ENCODE measurements at regions not wholly inside any gene's neighbourhood (a gene's known extent, or its start where the extent isn't known, plus 50 kb on each side); places are given as distances from the start of the nearest gene placed in this dataset.
"Not testable (repeated sequence)": the region's sequence is repeated elsewhere in the genome, so short reads cannot be mapped to it uniquely, and the experiment has no call there.

DNA sequence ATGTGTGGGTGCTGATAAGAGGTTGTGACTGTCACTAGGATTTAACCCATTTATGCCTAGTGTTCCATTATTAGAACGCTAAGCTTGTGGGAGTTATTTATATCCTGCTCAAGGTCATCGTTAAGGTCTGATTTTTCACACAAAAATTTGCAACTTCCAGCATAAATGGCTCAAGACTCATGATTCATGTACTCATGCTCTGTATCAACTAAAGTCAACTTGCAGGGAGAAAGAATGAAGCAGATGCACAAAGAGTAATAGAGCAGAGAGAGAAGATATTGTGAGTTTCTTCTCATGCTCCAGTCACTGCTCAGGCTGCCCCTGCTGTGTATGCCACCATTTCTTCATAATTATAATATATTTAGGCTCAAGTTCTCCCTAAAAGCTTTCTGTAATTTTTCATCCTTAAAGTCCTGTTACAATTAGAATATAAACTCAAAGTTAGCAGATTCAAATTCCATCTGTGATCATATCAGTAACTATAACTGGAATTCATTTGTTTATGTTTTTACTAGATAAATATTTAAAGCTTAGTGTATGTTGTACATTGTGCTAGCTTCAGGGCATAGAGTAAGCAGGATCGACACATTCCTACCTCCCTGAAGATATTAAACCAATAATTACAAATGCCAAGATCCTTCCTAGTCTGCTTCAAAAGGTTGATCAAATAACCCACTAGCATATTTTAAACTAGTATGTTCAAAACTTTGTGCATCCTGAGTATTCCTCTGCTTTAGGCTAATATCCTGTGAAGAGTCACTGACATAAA, 136.7 kb downstream of the NUDT12 start:
- no peak for DNase-seq

DNA sequence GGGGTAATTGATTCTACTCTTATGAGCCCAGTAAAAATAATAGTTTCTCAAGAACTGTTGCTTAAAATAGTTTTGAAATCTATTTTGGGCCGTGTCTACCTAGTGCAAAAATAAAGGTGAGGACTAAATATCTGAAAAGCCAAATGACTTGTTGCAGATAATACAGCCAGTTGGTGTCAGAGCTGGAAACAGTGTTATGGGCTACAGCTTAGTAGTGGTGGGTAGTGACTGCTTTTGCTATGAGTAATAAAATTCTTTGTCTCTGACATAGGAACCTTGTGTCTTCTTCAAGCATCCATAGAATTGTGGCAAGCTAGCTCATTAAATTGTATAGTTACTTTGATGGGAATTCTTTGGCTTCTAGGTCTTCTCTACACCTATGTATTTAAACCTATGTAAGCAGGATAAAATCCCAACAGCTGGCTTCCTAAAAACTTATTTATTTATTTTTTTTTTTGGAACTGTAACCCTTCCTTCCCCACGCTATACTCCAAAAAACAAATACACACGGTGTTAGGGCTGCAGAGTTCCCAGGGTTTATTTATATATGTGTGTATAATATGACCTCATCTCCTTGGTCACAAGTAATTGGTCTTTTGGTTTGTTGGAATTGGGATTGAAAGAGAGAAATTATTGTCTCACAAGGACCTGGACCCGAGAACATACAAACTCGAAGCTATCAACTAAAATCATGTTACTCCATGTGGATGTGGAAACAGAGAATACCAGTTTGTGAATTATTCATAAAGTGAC, 138.0 kb downstream of the NUDT12 start:
- DNase-seq, result no peak

DNA sequence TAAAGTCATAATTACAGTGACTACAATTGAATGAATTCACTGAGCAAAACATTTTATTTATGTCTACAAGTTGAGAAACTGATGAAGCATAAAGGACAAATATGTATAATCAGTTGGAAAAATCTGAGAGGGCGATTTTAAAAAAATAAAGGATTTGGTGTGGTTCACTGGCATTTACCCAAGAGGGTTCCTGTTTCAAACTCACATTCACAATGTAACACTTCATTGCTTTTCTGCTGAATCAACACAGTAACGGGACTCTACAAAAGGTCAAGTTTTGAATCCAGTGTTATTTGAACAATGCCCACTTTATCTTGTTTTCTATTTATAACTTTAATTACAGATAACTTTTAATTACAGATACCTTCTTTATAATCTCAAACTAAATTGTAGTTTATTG, 138.6 kb downstream of the NUDT12 start:
- no peak for DNase-seq

DNA sequence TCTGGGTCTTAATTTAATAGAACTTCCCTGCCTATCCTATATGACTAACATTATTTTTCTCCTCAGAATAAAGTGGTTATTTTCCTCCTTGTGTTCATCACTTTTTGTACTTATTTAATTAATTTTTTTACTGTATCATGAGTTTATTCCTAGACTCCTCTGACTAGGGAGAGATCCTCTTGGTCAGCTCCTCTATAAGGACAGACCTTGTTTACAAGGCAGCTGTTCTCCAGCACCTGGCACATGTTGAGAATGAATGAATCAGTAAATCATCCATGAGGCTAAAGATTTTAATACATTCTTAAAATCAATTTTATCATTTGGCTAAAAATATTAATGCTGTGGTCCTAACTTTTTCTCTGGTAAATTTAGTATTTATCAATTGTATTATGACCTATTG, 139.8 kb downstream of the NUDT12 start:
- no peak for DNase-seq

DNA sequence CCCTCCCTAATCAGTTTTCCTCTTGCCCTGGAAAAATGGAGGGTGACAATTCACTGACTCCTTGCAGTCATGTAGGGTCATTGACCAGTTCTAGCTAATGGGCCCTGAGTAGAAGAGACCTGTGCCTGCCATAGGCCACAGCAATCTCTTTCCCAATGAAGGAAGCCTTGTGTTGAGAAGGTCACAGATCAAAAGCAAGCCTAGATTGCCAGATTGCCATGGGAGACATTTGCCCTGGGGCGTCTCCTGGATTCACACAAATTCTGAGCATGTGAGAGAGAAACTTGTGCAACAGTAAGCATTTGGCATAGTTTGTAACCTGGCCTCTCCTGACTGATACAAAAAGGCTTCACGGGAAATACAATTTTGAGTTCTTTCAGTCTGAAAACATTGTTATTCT, 148.0 kb downstream of the NUDT12 start:
- DNase-seq, result no peak

DNA sequence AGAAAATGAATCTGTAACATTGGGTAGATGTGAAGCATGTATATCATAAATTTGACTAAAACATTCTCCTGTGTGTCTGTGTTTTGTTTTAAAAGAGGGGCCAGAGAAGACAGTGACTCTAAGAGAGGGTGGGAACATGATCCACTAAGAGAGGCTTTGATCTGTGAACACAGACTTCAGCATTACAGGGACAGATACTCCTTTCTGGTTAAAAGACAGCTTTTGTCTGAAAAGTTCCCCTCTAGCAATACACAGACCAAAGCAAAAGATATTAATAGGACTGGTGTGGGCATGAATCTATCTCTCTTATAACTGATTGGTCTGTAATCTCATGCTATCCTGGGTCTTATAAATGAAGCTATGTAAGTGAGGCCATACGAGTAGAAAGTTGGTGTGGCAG, 150.9 kb downstream of the NUDT12 start:
- DNase-seq, result no peak

DNA sequence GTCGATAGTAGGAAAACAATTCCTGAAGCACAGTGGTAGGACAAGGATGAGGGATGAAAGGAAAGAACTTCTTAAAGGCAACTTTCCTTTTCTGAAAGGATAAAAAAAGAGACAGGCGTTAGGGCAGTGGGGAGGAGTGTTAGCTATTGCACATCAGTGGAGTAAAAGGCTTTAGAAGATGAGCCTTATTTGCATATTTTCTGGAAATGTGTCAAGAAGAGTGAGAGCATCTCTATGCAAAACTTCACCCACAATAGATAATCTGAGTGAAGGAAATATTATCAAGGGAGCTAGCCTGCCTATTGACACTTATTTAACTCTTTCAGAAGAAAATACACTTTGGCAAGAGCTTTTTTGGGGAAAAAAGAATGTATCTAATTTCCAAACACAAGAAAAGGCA, 151.6 kb downstream of the MACIR start:
- no peak for DNase-seq

DNA sequence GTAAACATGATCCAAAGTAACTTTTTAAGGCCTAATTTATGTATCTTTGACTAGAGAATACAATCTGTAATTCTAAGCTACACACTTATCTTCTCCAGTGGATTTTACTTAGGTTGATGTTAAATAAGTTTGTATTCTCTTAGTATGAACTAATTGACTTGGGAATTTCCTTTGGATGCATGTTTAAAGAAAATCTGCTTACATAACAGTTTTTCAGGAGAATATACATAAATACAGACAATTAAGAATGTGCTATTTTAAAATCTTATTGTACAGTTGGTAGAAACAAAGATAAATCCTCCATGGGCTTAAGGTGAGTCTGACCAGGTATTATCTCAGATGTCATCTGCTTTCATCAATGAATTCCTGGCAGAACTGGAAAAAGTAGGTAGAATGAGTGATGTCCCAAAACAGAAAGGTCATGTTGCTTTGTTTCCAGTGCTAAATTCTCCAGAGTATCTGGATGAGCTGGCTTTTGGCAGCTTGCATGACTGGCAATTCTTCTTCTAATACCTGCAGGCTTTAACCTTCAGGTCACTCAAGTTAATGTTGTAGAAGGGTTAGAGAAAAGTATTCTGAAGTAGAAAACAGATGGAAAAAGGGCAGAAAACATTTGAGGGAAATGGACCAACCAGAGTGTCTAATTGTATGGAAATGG, 150.6 kb downstream of the MACIR start:
- no peak for DNase-seq

DNA sequence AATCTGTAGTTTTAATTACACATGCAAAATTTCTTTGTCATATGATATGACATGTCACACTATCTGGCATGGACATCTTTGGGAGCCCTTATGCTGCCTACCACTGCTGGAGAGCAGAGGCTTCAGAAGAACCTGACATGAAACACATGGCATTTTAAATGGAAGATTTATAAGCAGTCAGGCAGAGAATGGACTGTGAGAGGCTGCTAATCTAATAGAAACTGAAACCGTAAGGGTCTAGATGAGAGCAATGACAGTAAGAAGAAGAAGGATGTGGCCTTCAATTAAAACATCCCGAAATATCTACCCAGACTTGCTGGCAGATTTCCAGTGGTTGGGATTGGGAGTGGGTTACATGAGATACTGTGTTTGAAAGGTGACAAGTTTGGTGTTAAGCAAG, 149.8 kb downstream of the MACIR start:
- no peak for DNase-seq

DNA sequence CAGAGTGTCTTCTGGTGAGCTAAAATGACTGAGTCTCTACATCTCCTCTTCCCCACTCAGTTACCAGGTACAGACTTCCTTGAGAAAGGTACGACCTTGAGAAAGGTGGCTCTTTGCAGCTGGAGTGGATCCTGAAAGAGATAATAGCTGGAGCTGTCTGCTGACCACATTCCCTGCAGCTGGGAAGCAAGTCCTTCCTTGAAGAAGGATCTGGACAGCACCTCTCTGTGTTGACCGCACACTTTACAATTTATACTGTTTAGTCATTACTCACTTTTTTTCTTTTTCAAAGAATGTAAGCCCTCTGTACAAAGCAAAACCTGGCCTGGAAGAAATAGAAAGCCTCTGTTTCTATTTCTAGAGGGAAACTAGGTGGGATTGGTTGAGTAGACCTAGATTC, 148.8 kb downstream of the MACIR start:
- no peak for DNase-seq

DNA sequence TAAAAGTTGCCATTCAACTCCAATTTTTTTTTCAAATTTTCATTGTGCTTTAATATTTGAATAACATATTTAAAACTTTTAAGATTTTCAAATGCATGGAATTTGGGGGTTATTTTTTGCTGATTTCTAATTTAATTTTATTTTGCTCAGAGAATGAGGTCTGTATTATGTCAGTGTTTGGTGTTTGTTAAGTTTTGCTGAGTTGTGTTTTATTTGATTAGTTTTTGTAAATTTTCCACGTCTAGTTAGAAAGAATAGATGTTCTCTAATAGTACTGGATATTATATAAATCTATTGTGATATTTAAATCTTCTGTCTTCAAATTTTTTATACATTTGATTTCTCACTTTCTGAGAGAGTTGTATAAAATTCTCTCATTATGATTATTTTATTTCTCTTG, 145.9 kb downstream of the MACIR start:
- no peak for DNase-seq

DNA sequence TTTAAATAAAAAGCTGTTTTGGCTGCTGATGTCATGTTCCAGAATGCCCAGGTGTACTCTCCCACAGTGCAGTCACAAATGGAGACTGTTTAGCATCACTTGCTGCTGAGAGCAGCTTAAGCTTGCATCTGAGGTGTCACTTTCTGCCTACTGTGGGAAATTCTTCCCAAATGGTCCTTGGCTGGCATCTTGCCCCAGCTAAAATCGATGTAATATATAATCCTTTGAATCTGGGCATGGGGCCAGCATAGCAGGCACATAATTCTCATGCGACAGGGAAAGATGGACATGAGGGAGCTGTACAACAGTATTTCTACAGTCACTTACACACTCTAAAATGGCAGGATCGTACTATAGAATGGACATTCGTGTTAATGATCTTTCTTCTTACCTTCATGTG, 144.3 kb downstream of the MACIR start:
- DNase-seq, result no peak

DNA sequence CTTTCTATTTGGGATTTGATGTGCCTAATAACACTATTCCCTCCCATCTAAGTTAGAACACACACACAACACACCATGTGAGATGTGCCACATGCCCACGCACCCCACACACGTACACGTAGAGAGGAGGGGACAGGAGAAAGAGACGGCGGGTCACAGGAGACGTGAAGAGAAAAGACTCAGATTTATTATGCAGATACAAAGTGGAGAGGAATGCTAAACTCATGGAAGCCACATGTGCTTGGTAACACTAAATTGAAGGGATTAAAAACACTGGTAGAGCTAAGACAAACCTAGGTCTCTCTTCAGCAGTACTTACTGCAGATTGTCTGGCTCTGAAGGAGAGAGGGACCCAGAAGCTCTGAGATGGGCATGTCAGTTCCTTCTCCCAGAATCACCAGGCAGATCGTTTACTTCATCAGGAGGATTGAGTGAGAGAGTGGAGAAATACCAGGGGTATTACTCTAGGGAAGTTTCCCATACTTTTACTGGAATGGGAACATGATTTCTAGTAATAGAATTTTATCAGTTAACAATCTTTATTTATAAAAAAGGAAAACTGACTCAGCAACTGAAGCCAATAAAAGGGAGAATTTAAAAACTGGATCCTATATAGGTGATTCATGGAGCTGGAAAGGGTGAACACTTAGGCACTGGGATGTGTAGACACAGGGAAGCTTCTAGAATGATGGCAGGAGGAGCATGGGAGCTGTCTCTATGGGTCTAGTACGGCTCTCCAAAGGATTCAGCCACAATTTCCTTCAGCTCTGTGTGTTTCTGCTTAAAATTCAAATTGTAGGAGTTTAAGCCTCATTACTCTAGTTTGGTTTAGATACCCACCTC, 139.4 kb downstream of the MACIR start:
- no peak for DNase-seq

DNA sequence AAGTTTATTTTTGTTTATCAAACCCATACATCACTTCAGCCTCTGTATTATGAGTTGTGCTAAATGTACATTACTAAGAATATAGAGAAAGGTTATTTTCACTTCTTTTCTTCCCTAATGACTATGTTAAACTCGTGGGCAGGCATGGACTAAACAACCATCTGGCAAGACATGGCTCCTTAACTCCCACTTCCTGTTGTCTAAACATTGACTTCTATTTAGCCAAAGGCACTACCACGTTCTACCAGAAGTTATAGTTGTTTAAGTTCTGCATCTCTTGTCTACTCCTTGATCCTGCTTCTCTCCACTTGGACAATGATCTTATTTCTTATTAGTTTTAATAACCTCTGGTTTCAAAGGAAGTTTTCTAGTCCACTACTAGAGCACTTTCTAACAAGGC, 136.1 kb downstream of the MACIR start:
- no peak for DNase-seq

DNA sequence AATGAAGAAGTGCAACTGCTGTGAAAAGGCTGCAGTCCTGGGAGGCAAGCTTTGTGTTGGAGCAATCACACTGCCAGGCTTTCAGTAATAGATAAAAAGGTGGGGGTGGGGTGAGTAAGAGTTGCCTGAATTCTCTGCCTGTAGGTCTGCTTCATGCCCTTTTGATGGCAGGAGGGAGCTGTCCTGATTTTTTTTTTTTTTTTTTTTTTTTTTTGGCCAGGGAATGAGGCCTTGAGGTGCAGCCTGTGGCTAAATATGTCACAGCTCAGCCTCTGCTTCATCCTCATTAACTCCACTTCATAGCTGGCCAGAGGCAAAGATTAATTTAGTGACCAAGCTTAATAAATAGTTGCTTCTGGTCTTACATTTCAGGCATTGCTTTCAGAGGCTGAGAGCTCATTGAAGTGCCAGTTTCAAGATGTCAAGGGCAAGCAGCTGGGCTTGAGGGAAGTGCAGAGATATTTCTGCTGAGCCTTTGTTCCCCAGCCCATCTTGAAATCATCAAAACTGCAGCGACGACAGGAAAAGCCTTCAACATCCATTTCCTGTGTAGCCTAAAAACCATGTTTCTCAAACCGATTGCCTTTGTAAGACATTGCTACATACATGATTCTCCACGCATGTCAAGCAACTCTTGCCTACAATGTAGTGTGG, 134.7 kb downstream of the MACIR start:
- no peak for DNase-seq

DNA sequence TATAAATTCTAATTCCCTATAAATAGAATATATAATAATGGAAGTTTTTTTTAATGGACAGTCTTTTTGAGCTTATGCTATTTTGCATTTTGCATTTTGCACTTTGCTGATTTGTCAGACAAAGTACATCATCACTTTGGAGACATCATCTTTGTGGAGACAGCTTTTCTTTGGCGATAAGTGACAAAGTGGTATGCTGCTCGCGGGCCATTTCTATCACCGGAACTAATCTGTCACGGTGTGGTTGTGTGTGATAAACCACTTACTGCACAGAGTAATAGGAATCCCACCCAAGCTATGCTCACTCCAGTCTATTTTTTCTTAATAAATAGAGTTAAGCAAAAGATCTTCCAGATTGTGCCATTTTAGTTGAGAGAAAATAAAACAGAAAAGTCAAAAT, 133.1 kb downstream of the MACIR start:
- no peak for DNase-seq

DNA sequence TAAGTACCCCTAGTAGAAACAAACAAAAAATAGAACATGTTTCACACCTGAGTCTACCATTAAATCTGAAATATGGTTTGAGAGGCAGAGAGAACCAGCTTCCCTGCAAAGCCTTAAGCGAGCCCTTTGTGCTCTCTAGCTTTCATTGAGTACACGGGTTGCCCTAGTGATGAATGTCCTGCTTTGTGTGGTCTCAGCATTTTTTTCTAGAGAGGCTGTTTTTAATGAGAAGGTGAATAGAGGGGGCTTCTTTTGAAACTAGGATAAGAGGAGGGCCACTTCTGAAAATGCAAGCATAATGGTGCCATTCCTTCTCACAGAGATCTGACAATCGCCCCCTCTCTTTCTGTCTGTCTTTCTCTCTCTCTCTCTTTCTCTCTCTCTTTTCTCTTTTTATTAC, 131.3 kb downstream of the MACIR start:
- no peak for DNase-seq

DNA sequence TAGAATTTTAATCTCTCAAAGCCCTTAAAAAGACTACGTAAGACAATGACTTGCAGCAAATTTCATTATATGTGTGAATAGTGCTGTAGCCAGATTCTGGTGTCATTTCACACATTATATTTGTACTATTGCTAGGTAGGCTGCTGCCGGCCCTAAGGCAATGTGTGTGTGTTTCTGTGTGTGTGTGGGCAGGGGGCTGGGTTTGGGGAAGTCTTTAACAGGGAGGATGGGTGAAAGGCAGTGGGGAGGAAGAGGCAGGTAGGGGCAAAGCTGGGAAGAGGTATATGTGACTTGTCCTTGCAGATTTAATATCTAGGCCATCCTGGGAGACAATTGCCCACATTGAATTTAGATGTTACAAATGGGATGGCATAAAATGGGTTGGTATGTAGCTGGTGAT, 130.8 kb downstream of the MACIR start:
- DNase-seq, result no peak

DNA sequence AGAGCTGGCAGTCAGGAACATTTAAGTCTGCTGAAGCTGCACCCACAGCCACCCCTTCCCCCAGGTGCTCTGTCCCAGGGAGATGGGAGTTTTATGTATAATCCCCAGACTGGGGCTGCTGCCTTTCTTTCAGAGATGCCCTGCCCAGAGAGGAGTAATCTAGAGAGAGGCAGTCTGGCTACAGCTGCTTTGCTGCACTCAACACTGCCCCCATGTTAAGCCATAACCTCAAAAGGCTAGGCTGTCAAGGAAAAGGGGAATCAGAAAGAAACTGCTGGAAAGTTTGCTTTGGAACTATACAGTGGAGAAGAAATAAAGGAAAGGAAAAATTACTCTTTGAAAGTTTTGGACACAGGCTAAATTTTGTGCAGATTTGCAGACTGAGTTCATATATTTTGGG, 127.2 kb downstream of the MACIR start:
- no peak for DNase-seq

DNA sequence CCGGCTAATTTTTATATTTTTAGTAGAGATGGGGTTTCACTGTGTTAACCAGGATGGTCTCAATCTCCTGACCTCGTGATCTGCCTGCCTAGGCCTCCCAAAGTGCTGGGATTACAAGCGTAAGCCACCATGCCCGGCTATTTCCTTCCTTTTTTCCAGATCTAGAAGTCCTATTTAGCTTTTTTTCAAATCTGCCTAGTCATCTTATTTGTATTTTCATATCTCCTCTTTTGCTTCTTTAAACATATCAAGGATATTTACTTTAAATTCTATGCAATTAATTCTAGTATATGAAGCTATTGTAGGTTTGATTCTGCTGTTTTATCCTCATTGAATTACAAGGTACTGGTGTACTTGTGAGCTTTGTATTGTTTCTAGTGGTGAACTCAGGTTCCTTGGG, 119.1 kb downstream of the MACIR start:
- not testable (repeated sequence) for DNase-seq

DNA sequence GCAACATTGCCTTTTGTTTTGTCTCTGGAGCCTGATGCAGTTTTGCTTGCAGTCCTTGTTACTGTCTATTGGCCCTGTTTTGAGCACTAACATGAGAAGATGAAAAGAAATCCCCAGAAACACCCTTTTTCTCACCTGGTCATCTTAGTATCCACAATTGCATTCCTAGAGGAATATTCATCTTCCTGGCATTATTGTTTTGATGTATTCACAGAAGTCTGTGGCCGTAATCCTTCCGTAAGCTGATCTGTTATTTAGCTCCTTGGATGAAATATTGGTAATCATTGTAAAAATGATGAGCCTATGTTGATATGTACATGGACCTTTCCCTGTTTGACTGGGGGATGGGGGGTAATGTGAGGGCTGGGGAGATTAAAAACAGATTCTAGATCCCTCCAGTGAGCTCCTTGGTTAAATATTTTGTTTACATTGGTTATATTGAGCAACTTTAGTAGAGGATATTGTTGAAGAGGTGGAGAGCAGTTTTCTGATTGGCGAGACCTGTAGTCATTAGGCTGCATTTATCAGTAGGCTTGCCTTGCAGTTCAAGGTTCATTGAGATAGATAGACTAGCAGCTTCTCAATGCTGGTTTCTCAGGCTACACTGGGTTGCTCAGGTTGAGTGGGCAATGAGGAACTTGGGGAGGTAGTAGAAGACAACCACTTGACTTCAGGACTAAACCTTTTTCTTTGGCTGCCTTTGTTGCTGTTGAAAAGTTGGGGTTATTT, 117.5 kb downstream of the MACIR start:
- DNase-seq, result no peak

DNA sequence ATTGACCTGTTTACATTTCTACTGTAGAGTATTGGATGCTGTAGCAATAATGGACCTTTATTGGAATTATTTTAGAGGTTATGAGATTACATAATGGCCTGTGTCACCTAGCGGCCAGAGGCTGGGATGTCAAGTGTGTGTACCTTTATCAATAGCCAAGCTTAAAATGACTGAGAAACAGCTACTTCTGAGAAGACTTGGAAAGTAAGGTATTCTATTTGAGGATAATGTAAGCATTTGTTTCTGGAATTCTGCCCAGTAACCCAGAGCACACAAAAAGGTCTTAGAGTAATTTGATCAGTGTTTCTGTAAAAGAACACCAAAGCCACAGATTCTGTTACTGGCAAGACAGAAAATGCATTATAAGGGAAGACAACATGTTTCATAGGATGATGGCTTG, 116.8 kb downstream of the MACIR start:
- no peak for DNase-seq

All from NCI-H774 (cell line).